GM12872 (cell line): ENCODE measurements at regions not wholly inside any gene's neighbourhood (a gene's known extent, or its start where the extent isn't known, plus 50 kb on each side); places are given as distances from the start of the nearest gene placed in this dataset.

Source experiments
- CTCF ChIP-seq: IDR thresholded peaks from 3 replicates; pipeline ENCODE4 v1.5.1; 2011; ENCODE audit warnings: low read depth, mild to moderate bottlenecking, low read length, moderate library complexity; ENCODE audit not compliant: insufficient read depth

- TF ChIP-seq CTCF = no peak
Observed at GRCh38 chr20:22207280-22207679, 377.1 kb downstream of the FOXA2 start.

GRCh38 chr20:22204801-22205200, 379.6 kb downstream of the FOXA2 start:
- TF ChIP-seq CTCF = no peak

GRCh38 chr20:22182148-22182547, 402.2 kb downstream of the FOXA2 start:
- no peak for TF ChIP-seq CTCF

- TF ChIP-seq CTCF = peak; percentile 41; the same call in 2 of the 3 replicates
Observed at GRCh38 chr20:22180244-22180643, 404.1 kb downstream of the FOXA2 start.

- no peak for TF ChIP-seq CTCF
Observed at GRCh38 chr20:22160101-22160652, 424.2 kb downstream of the FOXA2 start.

GRCh38 chr20:22159276-22159675, 425.1 kb downstream of the FOXA2 start:
- no peak for TF ChIP-seq CTCF

GRCh38 chr20:22127587-22127986, 422.1 kb downstream of the PAX1 start:
- no peak for TF ChIP-seq CTCF
